ENCODE measurements at regions not wholly inside any gene's neighbourhood (a gene's known extent, or its start where the extent isn't known, plus 50 kb on each side); places are given as distances from the start of the nearest gene placed in this dataset.

DNA sequence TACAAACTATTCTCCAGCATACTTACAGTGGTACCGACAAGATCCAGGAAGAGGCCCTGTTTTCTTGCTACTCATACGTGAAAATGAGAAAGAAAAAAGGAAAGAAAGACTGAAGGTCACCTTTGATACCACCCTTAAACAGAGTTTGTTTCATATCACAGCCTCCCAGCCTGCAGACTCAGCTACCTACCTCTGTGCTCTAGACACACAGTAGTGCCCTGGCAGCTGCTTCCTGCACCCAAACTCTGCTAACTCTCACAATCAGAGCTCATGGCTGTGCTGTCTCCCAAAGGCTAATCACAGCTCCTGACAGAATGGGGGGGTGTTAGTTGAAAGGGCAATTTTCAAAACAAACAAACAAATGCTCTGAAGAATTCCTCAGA lies 95.2 kb upstream of the OR4E1 start:
- Histone ChIP-seq H4K91ac (ENCODE audit: insufficient read depth, low read depth, low read length) (no peak overlapping the region), H3K23ac (ENCODE audit: low read depth, low read length) (no peak overlapping the region), H3K4me1 (ENCODE audit: control insufficient read depth, insufficient read depth, low read length) (no peaks in the 10 kb centered on the region), H3K27ac (ENCODE audit: insufficient read depth, low read length) (no peak overlapping the region), H3K4me2 (ENCODE audit: low read depth, low read length) (no peak overlapping the region), H3K18ac (ENCODE audit: low read depth, low read length) (no peak overlapping the region), H4K20me1 (ENCODE audit: insufficient read depth, low read length) (no peaks in the 10 kb centered on the region), H2AK9ac (replicated peaks; ENCODE audit: low read depth, low read length, poor library complexity) (no peak overlapping the region), H3K9me1 (ENCODE audit: insufficient read depth, low read length) (no peaks in the 10 kb centered on the region), H3K9ac (ENCODE audit: low read depth, low read length) (no peak overlapping the region), H2AFZ (replicated peaks; ENCODE audit: low read length, poor library complexity) (no peak overlapping the region), H4K8ac (ENCODE audit: low read depth in 2 of 2, low read length in 2 of 2) (no peak overlapping the region), H3K14ac (replicated peaks; ENCODE audit: low read depth, low read length) (no peak overlapping the region), H2BK20ac (ENCODE audit: low read depth, low read length) (no peak overlapping the region), H4K5ac (ENCODE audit: low read depth, low read length) (no peak overlapping the region), H3K27me3 (ENCODE audit: control insufficient read depth, insufficient read depth, low read length) (no peaks in the 10 kb centered on the region), H3K9me3 (ENCODE audit: control insufficient read depth, insufficient read depth, low read length) (no peaks in the 10 kb centered on the region), H3K79me1 (ENCODE audit: low read depth in 1 of 2, low read length in 2 of 2) (no peaks in the 10 kb centered on the region), H3K4ac (ENCODE audit: low read depth, low read length) (no peak overlapping the region), H2AK5ac (ENCODE audit: low read depth, low read length) (no peak overlapping the region), H2BK120ac (ENCODE audit: low read depth, low read length) (no peak overlapping the region), H3K36me3 (ENCODE audit: control insufficient read depth, insufficient read depth, low read length) (no peaks in the 10 kb centered on the region), H3K56ac (ENCODE audit: extremely low read depth, insufficient read depth, low read length) (no peak overlapping the region), H2BK15ac (ENCODE audit: low read depth, low read length) (no peak overlapping the region), H3K4me3 (ENCODE audit: insufficient read depth, low read depth, low read length) (no peak overlapping the region), H2BK5ac (ENCODE audit: low read depth, low read length, poor library complexity, severe bottlenecking) (no peak overlapping the region)
- POLR2A ChIA-PET (ENCODE audit: unreplicated experiment): no interaction called here
- no peak for DNase-seq
- BruUV-seq (replicated peaks): no TSS peak
- in situ Hi-C loops (cut with MboI; ENCODE audit: low sequenced_read_pairs) (no loop called here), dilution Hi-C loops (cut with HindIII; ENCODE audit: low sequenced_read_pairs, unreplicated experiment) (no loop called here), intact Hi-C loops (cut with micrococcal nuclease) (no loop called here)
- no peak for TF ChIP-seq FOS (IDR thresholded peaks at IDR 0.05; ENCODE audit: low read depth, low read length)
- no peak for TF ChIP-seq POLR2A (IDR thresholded peaks at IDR 0.05; ENCODE audit: low read depth, low read length)
- TF ChIP-seq, protein P1, sequence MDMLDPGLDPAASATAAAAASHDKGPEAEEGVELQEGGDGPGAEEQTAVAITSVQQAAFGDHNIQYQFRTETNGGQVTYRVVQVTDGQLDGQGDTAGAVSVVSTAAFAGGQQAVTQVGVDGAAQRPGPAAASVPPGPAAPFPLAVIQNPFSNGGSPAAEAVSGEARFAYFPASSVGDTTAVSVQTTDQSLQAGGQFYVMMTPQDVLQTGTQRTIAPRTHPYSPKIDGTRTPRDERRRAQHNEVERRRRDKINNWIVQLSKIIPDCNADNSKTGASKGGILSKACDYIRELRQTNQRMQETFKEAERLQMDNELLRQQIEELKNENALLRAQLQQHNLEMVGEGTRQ (IDR thresholded peaks at IDR 0.05; ENCODE audit: low read depth, low read length): no peak
- TF ChIP-seq MAZ (IDR thresholded peaks at IDR 0.05; ENCODE audit: borderline replicate concordance, low read depth, low read length): no peak
- TF ChIP-seq, protein P2, sequence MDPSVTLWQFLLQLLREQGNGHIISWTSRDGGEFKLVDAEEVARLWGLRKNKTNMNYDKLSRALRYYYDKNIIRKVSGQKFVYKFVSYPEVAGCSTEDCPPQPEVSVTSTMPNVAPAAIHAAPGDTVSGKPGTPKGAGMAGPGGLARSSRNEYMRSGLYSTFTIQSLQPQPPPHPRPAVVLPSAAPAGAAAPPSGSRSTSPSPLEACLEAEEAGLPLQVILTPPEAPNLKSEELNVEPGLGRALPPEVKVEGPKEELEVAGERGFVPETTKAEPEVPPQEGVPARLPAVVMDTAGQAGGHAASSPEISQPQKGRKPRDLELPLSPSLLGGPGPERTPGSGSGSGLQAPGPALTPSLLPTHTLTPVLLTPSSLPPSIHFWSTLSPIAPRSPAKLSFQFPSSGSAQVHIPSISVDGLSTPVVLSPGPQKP (IDR thresholded peaks at IDR 0.05; ENCODE audit: borderline replicate concordance, low read depth, low read length): no peak
- no peak for TF ChIP-seq CHD1 (IDR thresholded peaks at IDR 0.05; ENCODE audit: low read depth, low read length)
- TF ChIP-seq, protein P3, sequence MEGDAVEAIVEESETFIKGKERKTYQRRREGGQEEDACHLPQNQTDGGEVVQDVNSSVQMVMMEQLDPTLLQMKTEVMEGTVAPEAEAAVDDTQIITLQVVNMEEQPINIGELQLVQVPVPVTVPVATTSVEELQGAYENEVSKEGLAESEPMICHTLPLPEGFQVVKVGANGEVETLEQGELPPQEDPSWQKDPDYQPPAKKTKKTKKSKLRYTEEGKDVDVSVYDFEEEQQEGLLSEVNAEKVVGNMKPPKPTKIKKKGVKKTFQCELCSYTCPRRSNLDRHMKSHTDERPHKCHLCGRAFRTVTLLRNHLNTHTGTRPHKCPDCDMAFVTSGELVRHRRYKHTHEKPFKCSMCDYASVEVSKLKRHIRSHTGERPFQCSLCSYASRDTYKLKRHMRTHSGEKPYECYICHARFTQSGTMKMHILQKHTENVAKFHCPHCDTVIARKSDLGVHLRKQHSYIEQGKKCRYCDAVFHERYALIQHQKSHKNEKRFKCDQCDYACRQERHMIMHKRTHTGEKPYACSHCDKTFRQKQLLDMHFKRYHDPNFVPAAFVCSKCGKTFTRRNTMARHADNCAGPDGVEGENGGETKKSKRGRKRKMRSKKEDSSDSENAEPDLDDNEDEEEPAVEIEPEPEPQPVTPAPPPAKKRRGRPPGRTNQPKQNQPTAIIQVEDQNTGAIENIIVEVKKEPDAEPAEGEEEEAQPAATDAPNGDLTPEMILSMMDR (conservative IDR thresholded peaks at IDR 0.05; ENCODE audit: low read depth, low read length): no peak
- no peak for TF ChIP-seq RCOR1 (IDR thresholded peaks at IDR 0.05; ENCODE audit: insufficient replicate concordance, low read length)
- no peak for TF ChIP-seq BHLHE40 (IDR thresholded peaks at IDR 0.05; ENCODE audit: low read depth, low read length)
- no peak for TF ChIP-seq MAFK (IDR thresholded peaks at IDR 0.05; ENCODE audit: low read depth, low read length)
- no peak for TF ChIP-seq SMC3 (IDR thresholded peaks at IDR 0.05; ENCODE audit: low read depth, low read length)
- TF ChIP-seq NFE2L2 (IDR thresholded peaks at IDR 0.05; ENCODE audit: low read depth, low read length): no peak
- TF ChIP-seq RAD21 (IDR thresholded peaks at IDR 0.05; ENCODE audit: low read length): no peak
- no peak for TF ChIP-seq MXI1 (IDR thresholded peaks at IDR 0.05; ENCODE audit: borderline replicate concordance, low read depth, low read length)
- no peak for TF ChIP-seq CEBPB (IDR thresholded peaks at IDR 0.05; ENCODE audit: low read depth, low read length)
- TF ChIP-seq RFX5 (IDR thresholded peaks at IDR 0.05; ENCODE audit: low read depth, low read length): no peak
- ATAC-seq (ENCODE audit: low read depth): no peak
- CTCF ChIA-PET: no interaction called here
- no CpG with 5 or more reads among the region's 2 CpGs for whole genome bisulfite sequencing, 2 experiments (ENCODE audit: extremely low coverage in 2 of 2, insufficient read length in 1 of 2)

Data from IMR-90 (cell line).